NCI-H2196 treated with DMSO at 0.1 percent for 48 hours (cell line): ENCODE measurements at regions not wholly inside any gene's neighbourhood (a gene's known extent, or its start where the extent isn't known, plus 50 kb on each side); places are given as distances from the start of the nearest gene placed in this dataset.

ENCODE experiments used
- DNase-seq: peaks from one replicate; lab custom pipeline; 2025; ENCODE audit not compliant: unreplicated experiment; lab: John Stamatoyannopoulos, UW

GRCh38 chr15:69731081-69731330 is 278.4 kb downstream of the RPLP1 start:
- DNase-seq = no peak

- no peak for DNase-seq
These were observed 279.0 kb downstream of the RPLP1 start for GRCh38 chr15:69731581-69731980.

GRCh38 chr15:69732133-69732532 is 279.5 kb downstream of the RPLP1 start:
- DNase-seq = no peak

DNA sequence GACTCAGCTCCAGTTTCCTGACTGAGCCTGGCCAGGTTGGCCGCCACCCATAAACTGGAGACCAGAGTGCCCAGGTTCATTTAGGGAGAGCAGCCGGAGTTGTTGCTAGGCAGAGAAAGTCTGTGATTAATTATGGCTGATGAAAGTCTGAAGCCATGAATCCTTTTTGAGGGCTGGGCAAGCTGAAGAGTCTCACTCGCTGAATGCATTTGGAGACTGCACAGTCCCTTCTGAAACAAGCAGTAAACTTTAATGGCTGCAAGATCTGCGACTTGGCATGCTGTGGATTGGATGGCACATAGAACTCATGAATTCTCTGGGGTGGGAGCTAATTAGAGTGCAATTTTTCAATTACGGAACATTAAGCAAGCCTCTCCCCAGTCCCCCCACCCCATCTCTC is 282.1 kb downstream of the RPLP1 start:
- DNase-seq = no peak

GRCh38 chr15:69735121-69735520 is 282.5 kb downstream of the RPLP1 start:
- DNase-seq = no peak

DNA sequence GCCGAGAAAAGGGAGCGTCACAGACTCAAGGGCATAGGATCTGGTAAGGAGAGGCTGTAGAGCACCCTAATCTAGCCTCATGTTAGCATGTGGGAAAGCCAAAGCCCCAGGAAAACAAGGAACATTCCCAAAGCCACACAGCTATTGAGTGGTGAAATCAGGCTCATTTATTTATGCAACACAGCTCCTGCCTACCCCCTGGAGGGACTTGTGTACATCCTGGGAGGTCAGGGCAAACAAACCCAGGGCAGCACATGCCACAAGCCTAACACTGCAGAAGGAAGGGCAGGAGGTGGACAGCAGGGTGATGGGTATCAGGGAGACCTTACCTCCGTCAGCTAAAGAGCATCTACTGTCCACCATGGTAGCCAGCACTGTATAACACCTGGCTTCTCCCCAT is 283.5 kb downstream of the RPLP1 start:
- DNase-seq = no peak

DNA sequence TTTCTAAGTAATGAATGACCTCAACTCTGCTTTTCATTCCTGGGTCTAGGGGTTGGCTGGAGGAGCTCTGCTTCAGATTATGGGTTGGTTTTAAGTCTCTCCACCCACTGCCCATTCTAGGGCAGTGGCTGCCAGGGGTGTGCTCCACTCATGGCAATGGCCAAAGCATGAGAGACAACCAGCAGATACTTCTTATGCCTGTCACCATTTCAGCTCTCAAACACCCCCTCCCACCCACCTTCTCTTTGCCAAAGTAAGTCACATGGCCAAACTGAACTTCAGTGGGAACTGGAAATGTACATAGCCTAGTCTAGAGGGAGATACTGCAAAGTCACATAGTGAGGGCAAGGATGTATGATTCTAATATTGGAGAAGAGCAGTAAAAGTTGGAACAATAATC is 285.3 kb downstream of the RPLP1 start:
- DNase-seq = no peak

DNA sequence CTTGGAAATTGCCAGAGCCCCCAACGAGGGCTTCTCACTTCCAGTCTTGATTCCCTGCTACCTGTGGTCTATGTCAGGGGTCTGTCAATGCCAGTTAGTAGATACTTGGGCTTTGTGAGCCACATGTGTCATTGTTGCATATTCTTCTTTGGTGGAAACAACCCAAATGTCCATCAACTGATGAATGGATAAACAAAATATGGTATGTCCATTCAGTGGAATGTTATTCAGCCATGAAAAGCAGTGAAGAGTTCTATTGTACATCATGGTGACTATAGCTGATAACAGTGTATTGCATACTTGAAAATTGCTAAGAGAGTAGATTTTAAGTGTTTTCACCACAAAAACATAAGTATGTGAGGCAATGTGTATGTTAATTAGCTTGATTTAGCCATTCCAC is 288.1 kb downstream of the RPLP1 start:
- DNase-seq = no peak

DNA sequence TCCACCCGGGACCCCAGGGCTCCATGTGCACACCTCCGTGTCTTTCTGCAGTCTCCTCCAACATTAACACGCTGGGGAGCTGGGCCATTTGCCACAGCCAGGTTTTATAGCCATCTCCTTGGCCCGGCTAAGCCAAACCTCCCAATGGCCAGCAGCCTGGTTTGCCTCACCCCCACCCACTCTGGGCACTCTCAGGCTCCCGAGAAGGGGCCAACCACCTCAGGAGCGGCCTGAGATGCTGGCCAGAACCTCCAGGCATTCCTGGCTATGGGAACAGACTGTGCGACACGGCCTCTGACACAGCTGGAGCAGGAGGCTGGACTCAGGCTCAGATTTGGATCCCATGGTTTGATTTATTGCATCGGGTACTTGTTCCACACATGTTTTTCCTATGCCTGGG is 289.7 kb downstream of the RPLP1 start:
- no peak for DNase-seq

DNA sequence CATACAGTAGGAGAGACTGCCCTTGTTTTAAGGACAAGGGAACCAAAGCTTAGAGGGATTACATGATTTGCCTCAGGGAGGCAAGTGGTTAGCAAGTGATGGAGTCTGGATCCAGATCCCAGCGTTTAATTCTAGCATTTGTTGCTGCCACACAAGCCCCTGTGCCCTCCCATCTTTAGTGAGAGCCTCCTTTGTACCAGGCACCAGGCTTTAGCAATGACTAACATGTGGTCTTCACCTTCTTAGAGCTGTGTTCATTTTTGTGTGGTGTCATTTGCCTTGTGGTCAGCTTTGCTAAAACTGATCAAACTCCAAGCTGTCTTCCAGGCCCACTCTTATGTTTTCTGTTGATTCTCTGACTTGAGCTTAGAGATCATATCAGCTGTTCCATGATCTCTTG is 290.5 kb downstream of the RPLP1 start:
- no peak for DNase-seq

- DNase-seq = no peak
These were observed 292.0 kb downstream of the RPLP1 start for GRCh38 chr15:69744391-69745162.

- DNase-seq = no peak
These were observed 294.6 kb downstream of the RPLP1 start for GRCh38 chr15:69747193-69747592.

DNA sequence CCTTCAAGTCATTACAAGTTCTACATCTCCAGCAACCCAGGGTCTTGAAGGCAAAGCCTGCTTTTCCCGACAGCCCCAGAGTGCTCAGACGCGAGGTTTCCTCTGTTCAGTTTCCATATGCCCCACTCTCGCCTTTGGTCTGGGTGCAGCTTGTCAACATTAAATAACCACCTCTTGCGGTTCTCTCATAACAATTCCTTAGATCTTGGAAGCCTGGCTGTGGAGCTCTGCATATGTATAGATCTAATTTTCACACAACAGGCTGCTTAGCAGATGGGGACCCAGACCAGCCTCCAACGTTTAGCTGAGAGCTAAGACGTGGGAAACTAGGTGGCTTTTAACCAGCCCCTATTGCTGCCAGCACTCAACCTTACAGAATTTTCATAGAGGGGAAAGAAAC is 295.5 kb downstream of the RPLP1 start:
- no peak for DNase-seq

DNA sequence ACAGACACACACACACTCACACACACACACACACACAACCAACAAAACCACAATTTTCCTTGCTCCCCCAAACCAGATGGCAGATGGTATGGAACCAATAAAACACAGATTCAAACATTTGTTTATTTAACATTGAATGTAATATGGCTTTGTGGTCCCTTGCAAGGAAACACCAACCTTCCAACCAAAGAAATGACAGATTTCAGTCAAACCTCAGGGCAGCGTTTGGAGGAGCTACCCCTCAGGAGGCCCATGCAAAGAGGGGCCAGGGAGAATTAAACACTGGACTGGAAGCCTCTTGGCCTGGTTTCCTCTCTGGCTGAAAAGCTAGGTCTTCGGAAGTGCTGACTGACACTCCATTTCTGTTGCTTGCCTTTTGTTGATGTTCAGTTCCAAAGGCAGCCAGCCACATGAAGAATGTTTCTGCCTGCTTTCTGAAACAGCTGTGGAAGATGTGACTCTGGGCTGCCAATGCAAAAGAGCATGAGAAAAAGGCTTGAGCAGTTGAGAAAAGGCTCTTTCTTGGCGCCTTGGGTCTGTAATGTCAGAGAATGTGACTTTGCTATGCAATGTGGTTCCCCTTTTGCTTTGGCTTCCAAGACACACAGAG is 296.1 kb downstream of the RPLP1 start:
- no peak for DNase-seq

DNA sequence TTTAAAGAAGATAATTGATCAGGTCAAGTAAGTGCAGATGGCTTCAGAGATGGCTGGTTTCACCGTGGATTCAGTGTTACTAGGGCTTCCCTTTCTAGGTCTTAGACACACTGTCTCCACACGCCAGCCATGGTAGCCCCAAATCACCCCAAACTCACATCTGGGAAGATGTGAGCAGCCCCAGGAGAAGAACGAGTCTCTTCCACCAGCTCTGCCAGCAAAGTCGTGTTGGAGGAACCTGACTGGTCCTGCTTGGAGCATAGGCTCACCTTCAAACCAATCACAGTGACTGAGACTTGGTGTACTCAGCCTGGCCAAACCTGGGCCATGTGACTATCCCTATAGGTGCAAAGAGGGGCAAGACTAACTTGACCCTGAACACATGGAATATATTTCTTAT is 296.7 kb downstream of the RPLP1 start:
- no peak for DNase-seq

- no peak for DNase-seq
These were observed 297.2 kb downstream of the RPLP1 start for GRCh38 chr15:69749797-69750196.

DNA sequence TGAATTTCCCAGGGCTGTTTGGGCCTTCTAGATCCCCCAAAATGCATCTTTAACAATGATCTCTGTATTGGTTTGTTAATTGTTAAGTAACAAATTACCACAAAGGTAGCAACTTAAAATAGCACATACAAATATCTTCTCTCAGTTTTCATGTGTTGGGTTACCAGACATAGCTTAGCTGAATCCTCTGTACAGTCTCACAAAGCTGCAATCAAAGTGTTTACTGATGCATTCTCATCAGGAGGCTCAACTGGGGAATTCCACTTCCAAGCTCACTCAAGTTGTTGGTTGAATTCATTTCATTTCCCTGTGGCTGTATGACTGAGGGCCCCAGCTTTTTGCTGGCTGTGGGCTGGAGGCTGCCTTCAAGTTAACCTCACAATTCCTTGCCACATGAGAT is 297.6 kb downstream of the RPLP1 start:
- no peak for DNase-seq

GRCh38 chr15:69751147-69751546 is 298.5 kb downstream of the RPLP1 start:
- no peak for DNase-seq

DNA sequence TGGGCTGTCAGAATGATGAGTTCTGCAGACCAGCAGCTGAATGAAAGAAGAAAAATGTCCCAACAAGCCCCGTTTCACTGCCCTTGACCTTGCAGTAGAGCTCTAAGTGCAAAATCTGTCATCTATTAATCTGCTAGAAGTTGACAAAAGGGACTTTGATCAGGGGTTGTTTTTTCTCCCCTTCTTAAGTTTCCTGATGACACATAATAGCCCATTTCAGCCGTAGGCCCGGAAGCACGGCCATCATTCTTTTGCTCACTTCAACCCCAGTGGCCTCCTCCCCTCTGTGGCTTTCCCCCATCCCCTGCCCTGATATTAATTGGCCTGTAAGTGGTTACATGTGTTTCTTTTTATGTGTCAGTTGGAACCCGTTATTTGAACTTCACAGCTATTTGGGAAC is 298.9 kb downstream of the RPLP1 start:
- DNase-seq = no peak

GRCh38 chr15:69753867-69754266 is 301.2 kb downstream of the RPLP1 start:
- DNase-seq = no peak

- no peak for DNase-seq
These were observed 301.7 kb downstream of the RPLP1 start for GRCh38 chr15:69754313-69754712.

DNA sequence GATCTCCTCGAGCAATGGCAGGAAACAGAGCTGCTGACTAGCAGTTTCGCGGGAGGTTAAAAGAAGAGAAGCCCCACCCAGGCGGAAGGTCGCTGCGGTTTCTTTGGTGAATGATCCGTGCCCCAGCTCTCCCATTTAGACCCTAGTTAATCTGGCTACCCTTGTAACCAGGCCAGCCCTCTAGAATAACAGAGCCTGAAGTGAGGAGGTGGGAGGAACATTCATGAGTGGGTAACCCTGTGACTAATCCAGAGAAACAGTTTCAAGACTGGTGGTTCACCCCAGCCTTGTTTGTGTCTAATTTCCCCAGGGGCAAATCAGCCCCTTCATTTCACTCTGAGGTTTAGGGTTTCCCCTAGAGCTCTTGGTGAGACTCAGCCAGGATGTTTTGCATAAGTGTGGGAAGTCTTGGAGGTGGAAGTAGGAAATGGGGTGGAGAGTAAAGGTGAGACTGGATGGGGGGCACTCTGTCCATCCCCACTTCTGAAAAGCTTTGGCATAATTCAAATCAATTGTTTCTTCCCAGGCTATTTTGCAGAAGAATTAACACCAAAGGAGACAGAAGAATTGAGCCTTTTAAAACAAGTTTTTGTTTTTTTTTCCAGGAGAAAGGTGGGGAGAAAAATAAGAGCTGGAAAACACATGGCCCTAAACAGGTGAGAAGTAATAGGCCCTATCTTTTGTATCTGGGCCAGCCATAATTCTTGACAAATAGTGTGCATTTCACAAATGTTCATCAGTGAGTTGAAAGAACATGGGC is 303.1 kb downstream of the RPLP1 start:
- no peak for DNase-seq

DNA sequence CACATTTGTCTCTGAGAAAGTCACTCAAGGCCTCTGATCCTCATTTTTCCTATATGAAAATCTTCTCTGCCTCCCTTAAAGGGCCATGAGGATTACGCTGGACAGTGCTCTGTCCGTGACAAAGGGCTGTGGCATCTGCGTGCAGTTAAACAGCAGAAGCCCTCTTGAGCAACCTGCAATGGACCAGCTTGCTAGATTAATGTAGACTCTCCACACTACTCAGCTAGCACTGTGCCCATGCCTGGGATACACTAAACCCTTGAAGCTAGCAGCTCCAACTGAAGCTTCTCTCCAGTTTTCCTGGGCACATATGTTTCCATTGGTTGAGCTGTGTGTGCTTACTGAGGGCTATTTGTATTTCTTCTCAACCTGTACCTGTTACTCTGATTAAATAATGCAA is 303.8 kb downstream of the RPLP1 start:
- no peak for DNase-seq
